Stimulated activated memory B cell treated with anti-CD40 and anti-IgM and Interleukin-4, amounts not matched to agents 10 μg/mL and 1 μg/mL and 100 μg/mL, for 72 hours (primary cell): ENCODE measurements at regions not wholly inside any gene's neighbourhood (a gene's known extent, or its start where the extent isn't known, plus 50 kb on each side); places are given as distances from the start of the nearest gene placed in this dataset.

ENCODE experiments used
- ATAC-seq: fragments of 150-1000 bp; cut with Tn5 transposase; 2 replicates; pipeline ENCODE4 v1.10.0; 2021
- H3K27ac Mint-ChIP-seq: one replicate; pipeline ENCODE4 v1.8.0; 2022; ENCODE audit warnings: mild to moderate bottlenecking, mixed read lengths
- H3K27me3 Mint-ChIP-seq: one replicate; pipeline ENCODE4 v1.8.0; 2022; ENCODE audit warnings: mixed read lengths
- H3K36me3 Mint-ChIP-seq: one replicate; pipeline ENCODE4 v1.8.0; 2022; ENCODE audit warnings: mixed read lengths
- H3K4me1 Mint-ChIP-seq: one replicate; pipeline ENCODE4 v1.8.0; 2022; ENCODE audit warnings: mixed read lengths
- H3K4me3 Mint-ChIP-seq: one replicate; pipeline ENCODE4 v1.8.0; 2022; ENCODE audit warnings: mild to moderate bottlenecking, moderate library complexity, mixed read lengths
- H3K9me3 Mint-ChIP-seq: one replicate; pipeline ENCODE4 v1.8.0; 2022; ENCODE audit warnings: mixed read lengths

GRCh38 chr1:241411776-241412338, 54.9 kb upstream of the RGS7 start:
- ATAC-seq, result no peak
- Mint-ChIP-seq H3K27me3 (no peaks in the 10 kb centered on the region), H3K9me3 (no peaks in the 10 kb centered on the region), H3K4me1 (no peaks in the 10 kb centered on the region), H3K27ac (no peak overlapping the region), H3K36me3 (no peaks in the 10 kb centered on the region), H3K4me3 (no peak overlapping the region)

- H3K27ac Mint-ChIP-seq, result no peak overlapping the region
- no peaks in the 10 kb centered on the region for H3K4me1 Mint-ChIP-seq
- H3K36me3 Mint-ChIP-seq, result no peaks in the 10 kb centered on the region
- H3K9me3 Mint-ChIP-seq, result no peaks in the 10 kb centered on the region
- H3K27me3 Mint-ChIP-seq, result no peaks in the 10 kb centered on the region
- no peak overlapping the region for H3K4me3 Mint-ChIP-seq
- ATAC-seq, result no peak
Observed at GRCh38 chr1:241411056-241411775, 54.2 kb upstream of the RGS7 start.

GRCh38 chr1:241408170-241408569, 51.2 kb upstream of the RGS7 start:
- ATAC-seq, result no peak
- no peaks in the 10 kb centered on the region for H3K4me1 Mint-ChIP-seq
- H3K9me3 Mint-ChIP-seq, result no peaks in the 10 kb centered on the region
- no peak overlapping the region for H3K4me3 Mint-ChIP-seq
- no peaks in the 10 kb centered on the region for H3K27me3 Mint-ChIP-seq
- H3K27ac Mint-ChIP-seq, result no peak overlapping the region
- no peaks in the 10 kb centered on the region for H3K36me3 Mint-ChIP-seq
